ENCODE measurements at regions not wholly inside any gene's neighbourhood (a gene's known extent, or its start where the extent isn't known, plus 50 kb on each side); places are given as distances from the start of the nearest gene placed in this dataset.

DNA sequence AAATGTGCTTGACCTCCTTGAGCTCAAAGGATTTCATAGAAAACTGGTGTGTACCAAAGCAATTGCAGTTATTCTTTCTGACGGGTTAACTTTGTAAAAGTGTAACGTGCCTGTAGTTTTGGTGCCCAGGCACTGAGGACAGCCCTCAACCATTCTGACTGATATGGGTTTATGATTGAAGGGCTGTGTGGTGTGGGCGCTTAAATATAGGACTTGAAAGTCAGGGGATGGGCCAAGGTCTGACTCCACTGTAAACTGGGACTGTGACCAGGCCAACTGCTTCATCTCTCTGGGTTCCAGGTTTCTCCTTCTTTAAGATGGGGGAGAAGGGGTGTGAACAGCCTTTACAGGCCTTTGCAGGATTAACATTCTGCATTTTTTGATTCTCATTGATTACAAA, 191.1 kb upstream of the ARHGAP20 start:
- H3K27me3 ChIP-seq (ENCODE audit: insufficient read depth, low read length) = no peaks in the 10 kb centered on the region
- H3K36me3 Mint-ChIP-seq (ENCODE audit: insufficient read depth in 1 of 3, low read depth in 3 of 3) = no peaks in the 10 kb centered on the region
- H3K18ac ChIP-seq (ENCODE audit: insufficient read length, low read depth, low read length) = no peak overlapping the region
- H3K9me3 Mint-ChIP-seq = no peaks in the 10 kb centered on the region
- H2BK5ac ChIP-seq (ENCODE audit: insufficient read length, low read length) = no peak overlapping the region
- H4K20me1 ChIP-seq (ENCODE audit: control insufficient read depth, insufficient read depth, insufficient read length) = no peaks in the 10 kb centered on the region
- H3K27ac Mint-ChIP-seq = no peak overlapping the region
- no peak overlapping the region for H2AK5ac ChIP-seq (ENCODE audit: insufficient read length, low read length)
- H3K27ac ChIP-seq (ENCODE audit: insufficient read length, low read depth, low read length) = no peak overlapping the region
- H3K27me3 Mint-ChIP-seq (ENCODE audit: low read depth) = no peaks in the 10 kb centered on the region; the same call in 1 of the 2 replicates
- no peak overlapping the region for H3T11ph ChIP-seq (ENCODE audit: low read length)
- H2BK12ac ChIP-seq (ENCODE audit: insufficient read length, low read depth, low read length) = no peak overlapping the region
- H4K91ac ChIP-seq (ENCODE audit: insufficient read length, low read depth, low read length) = no peak overlapping the region
- H3K4me2 ChIP-seq (ENCODE audit: insufficient read depth, insufficient read length, low read length) = no peak overlapping the region
- no peaks in the 10 kb centered on the region for H3K79me2 ChIP-seq (ENCODE audit: insufficient read depth, low read length)
- H4K5ac ChIP-seq (ENCODE audit: insufficient read length, low read depth, low read length) = no peak overlapping the region
- no peaks in the 10 kb centered on the region; a peak in 1 of 4 replicates for H3K4me1 Mint-ChIP-seq
- H4K8ac ChIP-seq (replicated peaks; ENCODE audit: insufficient read length, low read depth, low read length) = no peak overlapping the region
- no peak overlapping the region for H3K14ac ChIP-seq (ENCODE audit: insufficient read depth, low read length)
- H3K23ac ChIP-seq (ENCODE audit: insufficient read length, low read depth, low read length) = no peak overlapping the region
- H3K4me3 Mint-ChIP-seq = no peak overlapping the region
- H3K23me2 ChIP-seq (ENCODE audit: insufficient read length, low read depth, low read length, poor library complexity, severe bottlenecking) = no peaks in the 10 kb centered on the region
- TF ChIP-seq CTCF (conservative IDR thresholded peaks at IDR 0.05) = no peak
- no peak overlapping the region for H2AFZ ChIP-seq (ENCODE audit: low read length)
- no peak overlapping the region for H2BK120ac ChIP-seq (ENCODE audit: low read depth, low read length, poor library complexity, severe bottlenecking)
- H2BK20ac ChIP-seq (ENCODE audit: low read depth, low read length, poor library complexity, severe bottlenecking) = no peak overlapping the region
- H3K4me1 ChIP-seq (ENCODE audit: insufficient read depth, low read length) = no peaks in the 10 kb centered on the region
- no CpG with 5 or more reads among the region's 3 CpGs for WGBS (ENCODE audit: extremely low coverage, insufficient read length, low lambda C conversion rate)
- H3K9me3 ChIP-seq (ENCODE audit: control insufficient read depth, low read depth, low read length) = no peaks in the 10 kb centered on the region
- no peak overlapping the region for H3K4ac ChIP-seq (ENCODE audit: low read depth, low read length)
- no peak overlapping the region for H3K56ac ChIP-seq (ENCODE audit: insufficient read length, low read depth, low read length)
- no peaks in the 10 kb centered on the region for H3K79me1 ChIP-seq (ENCODE audit: insufficient read depth, low read depth, low read length, poor library complexity, severe bottlenecking)
- DNase-seq = no peak
- no peak overlapping the region for H2BK15ac ChIP-seq (ENCODE audit: low read depth, low read length)
- H3K9ac ChIP-seq (ENCODE audit: extremely low read depth, insufficient read length, low read length) = no peak overlapping the region
